ENCODE measurements at regions not wholly inside any gene's neighbourhood (a gene's known extent, or its start where the extent isn't known, plus 50 kb on each side); places are given as distances from the start of the nearest gene placed in this dataset.

DNA sequence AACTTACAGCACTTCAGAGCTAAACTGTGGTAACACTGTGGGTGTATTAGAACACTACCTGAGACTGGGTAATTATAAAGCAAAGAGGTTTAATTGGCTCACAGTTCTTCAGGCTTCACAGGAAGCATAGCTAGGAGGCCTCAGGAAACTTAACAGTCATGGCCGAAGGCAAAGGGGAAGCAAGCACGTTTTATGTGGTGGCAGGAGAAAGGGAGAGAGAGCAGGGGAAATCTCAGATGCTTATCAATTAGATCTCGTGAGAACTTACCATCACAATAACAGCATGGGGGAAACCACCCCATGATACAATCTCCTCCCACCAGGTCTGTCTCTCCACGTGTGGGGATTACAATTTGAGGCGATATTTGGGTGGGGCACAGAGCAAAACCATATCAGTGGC, 512.6 kb downstream of the RERGL start:
- TF ChIP-seq ZNF317 (CRISPR knock-in tag; IDR thresholded peaks at IDR 0.05; ENCODE audit: borderline replicate concordance, low read depth) = no peak
- no peak for TF ChIP-seq ATF1 (CRISPR knock-in tag; IDR thresholded peaks at IDR 0.05)
- TF ChIP-seq, protein P1, sequence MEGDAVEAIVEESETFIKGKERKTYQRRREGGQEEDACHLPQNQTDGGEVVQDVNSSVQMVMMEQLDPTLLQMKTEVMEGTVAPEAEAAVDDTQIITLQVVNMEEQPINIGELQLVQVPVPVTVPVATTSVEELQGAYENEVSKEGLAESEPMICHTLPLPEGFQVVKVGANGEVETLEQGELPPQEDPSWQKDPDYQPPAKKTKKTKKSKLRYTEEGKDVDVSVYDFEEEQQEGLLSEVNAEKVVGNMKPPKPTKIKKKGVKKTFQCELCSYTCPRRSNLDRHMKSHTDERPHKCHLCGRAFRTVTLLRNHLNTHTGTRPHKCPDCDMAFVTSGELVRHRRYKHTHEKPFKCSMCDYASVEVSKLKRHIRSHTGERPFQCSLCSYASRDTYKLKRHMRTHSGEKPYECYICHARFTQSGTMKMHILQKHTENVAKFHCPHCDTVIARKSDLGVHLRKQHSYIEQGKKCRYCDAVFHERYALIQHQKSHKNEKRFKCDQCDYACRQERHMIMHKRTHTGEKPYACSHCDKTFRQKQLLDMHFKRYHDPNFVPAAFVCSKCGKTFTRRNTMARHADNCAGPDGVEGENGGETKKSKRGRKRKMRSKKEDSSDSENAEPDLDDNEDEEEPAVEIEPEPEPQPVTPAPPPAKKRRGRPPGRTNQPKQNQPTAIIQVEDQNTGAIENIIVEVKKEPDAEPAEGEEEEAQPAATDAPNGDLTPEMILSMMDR (IDR thresholded peaks at IDR 0.05) = no peak
- TF ChIP-seq RORB (CRISPR knock-in tag; IDR thresholded peaks at IDR 0.05) = no peak
